GM08714 (cell line): ENCODE measurements at regions not wholly inside any gene's neighbourhood (a gene's known extent, or its start where the extent isn't known, plus 50 kb on each side); places are given as distances from the start of the nearest gene placed in this dataset.

Source experiments
- H3K4me3 ChIP-seq: fragments of 200-500 bp; sonication (Bioruptor generic); 2 replicates; pipeline ENCODE4 v1.5.1; 2014; ENCODE audit warnings: mild to moderate bottlenecking, low read length, inconsistent platforms
- ZNF274 ChIP-seq: IDR thresholded peaks from 2 replicates; pipeline ENCODE4 v1.6.1; 2012; ENCODE audit warnings: mild to moderate bottlenecking, low read depth, low read length

DNA sequence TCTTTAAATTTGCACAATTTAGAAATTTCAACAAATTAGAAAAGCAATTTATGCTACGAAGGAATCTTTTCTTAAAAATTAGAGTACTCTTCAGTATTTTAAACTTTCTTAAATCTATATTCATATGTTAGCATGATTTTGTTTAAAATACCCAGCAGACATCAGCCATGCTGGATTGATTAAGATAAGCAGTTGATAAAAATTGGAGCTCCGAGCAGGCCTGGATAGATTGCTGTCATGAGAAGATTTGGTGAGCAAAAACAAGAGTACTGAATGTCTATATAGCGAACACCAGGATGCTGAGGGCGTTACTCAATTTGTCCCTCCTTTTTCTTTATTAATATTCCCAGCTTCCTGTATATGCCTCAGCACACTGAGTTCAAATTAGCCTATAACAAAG is 108.4 kb upstream of the SLC35B3 start:
- TF ChIP-seq ZNF274 = no peak
- no peak overlapping the region for H3K4me3 ChIP-seq

DNA sequence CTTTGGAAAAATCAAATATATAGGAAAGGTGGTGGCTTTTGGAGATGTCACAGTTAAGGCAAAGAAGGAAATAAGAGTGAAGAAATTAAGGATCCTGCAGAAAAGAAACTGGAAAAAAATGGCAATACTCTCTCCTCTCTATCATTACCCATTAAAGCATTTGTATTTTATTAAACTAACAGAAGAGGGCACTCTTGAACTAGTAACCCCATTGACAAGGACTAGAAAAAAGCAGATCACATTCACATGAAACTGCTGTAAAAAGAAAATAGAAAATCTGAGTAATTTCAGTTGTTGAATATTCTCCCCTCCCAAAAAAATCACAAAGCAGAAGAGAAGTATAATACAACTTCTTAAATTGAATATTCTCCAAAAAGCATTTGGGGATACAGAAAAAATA is 104.1 kb upstream of the SLC35B3 start:
- H3K4me3 ChIP-seq = no peak overlapping the region
- no peak for TF ChIP-seq ZNF274

DNA sequence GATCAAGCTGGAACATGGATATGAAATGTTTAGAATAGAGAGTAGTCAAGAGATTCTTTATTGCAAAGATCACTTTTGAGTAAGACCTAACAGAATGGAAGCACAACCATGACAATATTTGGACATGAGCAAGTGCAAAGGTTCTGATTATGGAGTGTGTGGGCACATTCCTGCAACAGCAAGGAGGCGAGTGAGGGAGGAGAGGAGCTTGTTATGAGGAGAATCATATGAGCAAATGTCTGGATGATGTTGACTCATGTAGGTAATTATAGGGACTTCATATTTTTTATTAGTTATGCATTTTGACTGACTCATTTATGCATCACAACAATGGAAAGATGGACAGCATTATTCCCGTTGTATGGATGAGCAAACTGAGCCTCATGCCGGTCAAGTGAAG is 100.8 kb upstream of the SLC35B3 start:
- TF ChIP-seq ZNF274 = no peak
- H3K4me3 ChIP-seq = no peak overlapping the region

DNA sequence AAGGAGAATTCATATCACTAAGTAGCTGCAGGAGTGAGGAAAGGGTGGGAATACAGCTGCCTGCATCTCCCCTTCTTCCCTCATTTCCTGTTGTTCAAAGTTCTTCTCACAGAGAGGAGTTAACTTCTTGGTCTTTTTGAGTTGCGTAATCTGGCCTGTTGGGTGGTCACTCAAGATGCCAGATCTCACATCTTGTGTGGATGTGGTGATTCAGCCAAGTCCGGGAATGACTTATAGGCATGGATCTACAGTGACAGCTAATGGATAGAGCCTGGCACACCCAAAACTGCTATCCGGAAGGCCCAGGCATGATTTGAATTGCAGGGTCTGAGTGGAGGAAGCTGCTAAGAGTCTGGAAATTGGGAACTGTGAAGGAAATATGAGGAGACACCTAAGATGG is 100.2 kb upstream of the SLC35B3 start:
- TF ChIP-seq ZNF274 = no peak
- no peak overlapping the region for H3K4me3 ChIP-seq

DNA sequence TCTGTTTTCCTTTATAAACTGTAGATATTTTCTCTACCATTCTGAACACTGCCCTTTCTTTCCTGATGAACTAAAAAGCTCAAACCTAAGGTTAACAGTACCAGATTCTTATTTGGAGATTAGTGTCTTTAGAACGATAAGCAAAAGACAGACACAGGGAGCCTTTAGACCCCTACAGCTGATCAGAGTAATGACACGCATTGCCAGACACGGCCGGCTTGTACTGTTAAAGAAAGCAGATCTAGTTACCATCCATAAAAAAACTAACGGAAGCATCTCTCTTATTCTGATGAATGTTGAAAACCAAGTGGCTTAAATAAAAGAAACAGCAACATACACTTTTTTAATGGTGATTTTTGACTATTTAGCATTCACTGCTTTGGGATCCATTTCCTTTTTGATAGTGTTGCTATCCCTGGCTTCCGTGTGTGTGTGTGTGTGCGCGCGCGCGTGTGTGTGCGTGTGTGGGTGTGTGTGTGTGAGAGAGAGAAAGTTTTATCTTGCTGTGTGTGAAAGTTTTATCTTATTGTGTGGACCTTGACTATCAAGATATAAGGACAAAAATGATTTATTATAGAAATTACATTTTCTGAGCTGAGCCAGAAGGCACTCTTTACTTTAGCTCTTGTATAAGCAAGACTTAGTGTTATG is 95.6 kb upstream of the SLC35B3 start:
- H3K4me3 ChIP-seq = no peak overlapping the region
- no peak for TF ChIP-seq ZNF274

DNA sequence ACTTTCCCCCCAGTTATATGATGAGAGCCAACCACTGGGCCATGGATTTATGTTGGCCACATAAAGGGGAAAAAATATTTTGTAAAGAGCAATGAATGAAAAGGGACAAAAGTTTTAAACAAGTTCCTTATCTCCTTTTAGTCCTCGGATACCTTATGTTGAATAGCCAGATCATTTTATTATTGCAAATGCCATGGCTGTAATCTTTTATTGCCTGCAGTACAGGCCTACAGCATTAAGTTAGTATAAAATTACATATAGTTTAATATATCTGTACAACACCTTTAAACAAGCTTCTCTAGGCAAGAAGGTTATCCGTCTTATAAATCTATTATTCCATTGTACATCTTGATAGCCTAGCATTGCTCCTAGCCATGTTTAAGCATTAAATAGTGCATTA is 93.9 kb upstream of the SLC35B3 start:
- TF ChIP-seq ZNF274 = no peak
- H3K4me3 ChIP-seq = no peak overlapping the region

DNA sequence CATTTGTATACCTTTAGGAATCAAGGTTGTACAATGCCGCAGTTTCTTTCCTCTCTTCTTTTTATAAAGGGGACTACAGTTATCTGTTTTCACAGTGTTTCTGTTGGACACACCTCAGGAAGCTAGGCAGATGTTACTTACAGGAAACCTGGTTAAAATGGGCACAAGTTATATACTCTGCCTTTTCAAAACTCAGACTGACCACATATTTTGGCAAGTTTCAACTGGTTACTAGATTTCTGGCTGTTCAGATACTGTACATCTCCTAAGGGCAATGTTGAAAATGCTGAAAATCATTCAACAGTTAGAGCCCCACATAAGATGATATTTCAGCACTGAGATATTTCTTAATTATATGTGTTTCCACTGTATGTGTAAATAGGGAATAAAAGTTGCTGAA is 92.5 kb upstream of the SLC35B3 start:
- TF ChIP-seq ZNF274 = no peak
- no peak overlapping the region for H3K4me3 ChIP-seq

DNA sequence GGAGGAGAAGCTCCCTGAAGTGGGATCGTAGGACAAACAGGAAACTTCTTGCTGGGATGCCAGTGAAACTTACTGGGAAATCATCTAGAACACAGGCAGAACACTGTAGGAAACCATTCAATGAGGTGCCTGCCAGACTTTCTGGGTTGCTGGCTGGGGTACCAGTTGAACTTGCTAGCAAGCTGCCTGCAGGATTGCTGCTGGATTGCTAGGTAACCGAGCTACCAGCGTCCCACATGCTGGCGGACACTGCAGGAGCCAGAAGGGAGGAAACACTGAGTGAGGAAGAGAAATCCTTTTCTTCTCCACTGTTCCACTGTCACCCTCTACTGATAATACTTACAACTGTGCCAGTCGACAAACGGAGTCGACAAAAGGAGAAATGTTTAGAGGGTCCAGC is 91.3 kb upstream of the SLC35B3 start:
- TF ChIP-seq ZNF274 = no peak
- H3K4me3 ChIP-seq = no peak overlapping the region

DNA sequence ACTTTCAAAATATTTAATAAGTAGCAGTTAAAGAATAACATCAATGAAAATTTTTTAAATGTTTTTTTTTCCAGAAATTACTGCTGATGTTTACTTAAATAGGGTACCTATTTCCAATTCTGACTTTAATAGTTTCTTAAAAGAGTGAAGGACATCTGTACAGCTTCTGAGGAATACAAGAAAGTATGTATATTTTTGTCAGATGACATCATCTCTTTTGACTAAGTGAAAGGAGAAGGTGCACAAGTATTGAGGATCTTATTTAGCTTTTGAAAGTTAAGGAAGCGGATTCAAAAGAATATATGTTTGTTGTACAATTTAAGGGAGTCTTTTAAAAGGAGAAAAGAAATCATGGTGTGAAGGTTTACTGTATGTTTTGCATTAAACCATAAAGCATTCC is 90.0 kb upstream of the SLC35B3 start:
- TF ChIP-seq ZNF274 = no peak

DNA sequence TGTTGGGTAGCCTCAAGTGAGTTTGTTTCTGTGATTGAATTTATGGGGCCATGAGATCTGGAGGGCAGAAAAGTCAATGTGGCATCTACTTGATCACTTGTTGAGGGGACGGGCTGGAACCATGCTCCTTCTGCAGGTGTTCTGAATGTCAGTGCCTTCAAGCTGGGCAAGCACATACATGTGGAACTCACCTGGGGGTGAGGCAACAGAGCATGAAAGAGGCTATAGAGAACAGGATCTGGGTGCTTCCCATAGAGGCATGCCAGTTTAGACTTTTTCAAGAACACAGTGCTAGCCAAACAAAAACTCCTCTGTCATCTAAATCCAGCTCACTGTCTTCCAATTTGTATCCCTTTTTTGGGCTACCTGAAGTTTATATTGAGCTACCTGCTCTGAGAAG is 77.8 kb upstream of the SLC35B3 start:
- TF ChIP-seq ZNF274 = no peak
- H3K4me3 ChIP-seq = no peak overlapping the region

More for the DNA sequence above, 90.0 kb upstream of the SLC35B3 start:
- no peak overlapping the region for H3K4me3 ChIP-seq

DNA sequence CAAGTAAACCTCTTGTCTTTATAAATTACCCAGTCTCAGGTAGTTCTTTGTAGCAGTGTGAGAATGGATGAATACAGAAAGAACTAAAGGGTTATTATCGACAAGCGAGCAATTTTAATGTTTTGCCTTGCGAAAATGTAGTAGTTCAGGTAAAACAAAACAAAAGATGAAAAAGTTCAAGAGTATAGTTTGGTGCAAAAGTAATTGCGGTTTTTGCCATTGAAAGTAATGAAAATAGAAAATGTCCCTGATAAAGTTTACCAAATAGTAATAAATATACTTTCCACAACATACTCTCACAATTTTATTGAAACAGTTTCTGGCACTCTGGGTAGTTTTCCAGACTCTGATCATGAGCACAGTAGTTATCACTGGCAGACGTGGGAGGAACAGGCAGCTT is 71.9 kb upstream of the SLC35B3 start:
- no peak overlapping the region for H3K4me3 ChIP-seq
- TF ChIP-seq ZNF274 = no peak

DNA sequence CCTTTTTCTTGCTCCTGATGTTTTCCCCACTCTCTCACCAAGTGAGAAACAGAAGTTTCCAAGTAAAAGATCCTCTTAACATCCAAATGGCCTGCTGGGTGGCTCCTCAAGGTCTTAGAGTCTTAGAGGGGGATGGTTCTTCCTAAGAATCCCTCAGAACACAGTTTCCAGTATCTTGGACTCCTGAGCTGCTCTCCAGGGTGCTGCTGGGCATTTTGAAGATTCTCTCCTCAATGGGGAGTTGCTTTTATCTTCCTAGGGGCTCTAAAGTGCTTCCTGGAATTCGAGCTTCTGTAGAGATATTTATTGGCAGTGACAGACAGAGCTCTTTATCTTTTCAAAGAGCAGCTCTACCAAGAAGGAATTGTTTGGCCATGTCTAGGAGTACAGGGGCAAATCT is 70.8 kb upstream of the SLC35B3 start:
- no peak for TF ChIP-seq ZNF274
- H3K4me3 ChIP-seq = no peak overlapping the region

DNA sequence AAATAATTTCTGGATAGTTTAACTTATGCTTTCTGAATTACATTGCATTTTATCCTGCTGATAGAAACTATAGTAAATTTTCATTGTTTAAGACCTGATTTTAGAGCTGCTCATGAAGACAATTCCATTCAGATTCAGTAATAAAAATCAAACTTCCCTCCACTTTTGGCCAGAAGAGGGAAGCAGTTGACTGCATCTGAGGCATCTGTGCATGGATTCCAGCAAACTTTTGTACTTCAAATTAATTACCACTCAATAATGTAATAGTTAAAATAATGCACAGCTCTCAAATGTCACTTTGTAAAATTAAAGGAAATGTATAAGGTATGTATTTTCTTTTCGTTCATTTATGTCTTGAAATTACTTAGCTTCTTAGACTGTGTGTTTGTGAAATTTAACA is 64.2 kb upstream of the SLC35B3 start:
- no peak for TF ChIP-seq ZNF274
- no peak overlapping the region for H3K4me3 ChIP-seq

DNA sequence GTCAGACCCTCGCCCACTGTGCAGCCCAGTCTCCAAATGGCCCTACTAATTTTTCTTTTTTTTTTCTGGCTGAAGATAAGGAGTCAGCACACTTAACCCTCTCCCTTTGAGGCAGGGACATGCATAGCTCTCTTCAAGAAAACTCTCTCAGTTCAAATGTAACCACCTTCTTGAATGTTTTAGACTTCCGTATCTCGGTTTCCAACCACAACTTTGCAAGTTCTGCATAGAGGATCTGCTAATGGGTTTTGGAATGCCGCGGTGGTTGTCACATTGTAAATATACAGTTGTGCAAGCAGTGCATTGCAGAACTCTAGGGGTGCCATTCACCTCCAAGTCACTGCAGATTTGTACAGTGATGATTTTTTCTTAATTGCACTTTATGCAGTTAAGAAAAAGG is 59.4 kb upstream of the SLC35B3 start:
- TF ChIP-seq ZNF274 = no peak
- no peak overlapping the region for H3K4me3 ChIP-seq

DNA sequence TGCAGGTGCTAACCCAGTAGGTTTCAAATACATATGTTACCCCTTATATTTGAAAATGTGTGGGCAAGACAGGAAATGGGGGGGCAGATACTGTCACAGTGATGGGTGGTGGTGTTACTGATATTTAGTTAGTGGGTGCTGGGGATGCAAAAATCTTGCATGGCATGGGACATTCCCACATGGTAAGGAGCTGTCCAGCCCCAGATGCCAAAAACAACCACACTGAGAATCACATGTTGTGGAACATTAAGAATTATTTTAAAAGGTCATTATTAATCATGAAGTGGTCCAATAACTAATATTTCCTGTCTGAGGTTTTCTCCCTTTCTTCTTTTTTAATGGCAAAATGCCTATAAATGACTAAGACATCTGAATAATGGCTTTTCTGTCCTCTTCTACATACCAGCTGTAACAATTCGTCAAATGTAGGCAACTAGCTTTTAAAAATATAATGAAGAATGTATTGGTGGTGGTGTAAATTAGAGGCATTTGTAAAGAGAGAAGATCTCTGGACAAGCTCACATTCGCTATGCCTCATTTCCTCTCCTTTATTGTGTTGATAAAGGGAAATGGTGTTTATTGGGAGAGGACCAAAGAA is 57.3 kb upstream of the SLC35B3 start:
- no peak for TF ChIP-seq ZNF274
- H3K4me3 ChIP-seq = no peak overlapping the region
